Caco-2 (cell line): ENCODE measurements at regions not wholly inside any gene's neighbourhood (a gene's known extent, or its start where the extent isn't known, plus 50 kb on each side); places are given as distances from the start of the nearest gene placed in this dataset.
"Not testable (repeated sequence)": the region's sequence is repeated elsewhere in the genome, so short reads cannot be mapped to it uniquely, and the experiment has no call there.

Experiments used
- BruUV-seq: library from RNA; stranded (reverse); fragments of 400-500 nt; replicated peaks from 2 replicates; lab custom pipeline; 2021; lab: Mats Ljungman, UMichigan
- CTCF ChIA-PET: fragments of 300-600 bp; sonication (Branson Sonifier 250); formaldehyde crosslinking; loops from one replicate; lab custom pipeline; 2022; ENCODE audit warnings: antibody characterized with exemption; lab: Charles Lee
- POLR2A ChIA-PET: fragments of 300-600 bp; sonication (Branson Sonifier 250); formaldehyde crosslinking; loops from one replicate; lab custom pipeline; 2022; ENCODE audit warnings: antibody characterized with exemption; lab: Charles Lee
- DNase-seq, 2 experiments: peaks; one replicate each; pipeline versions ENCODE4 v3.0.0 to v3.0.0-alpha.2; 2020 to 2022
- H3K27me3 ChIP-seq: replicated peaks from 2 replicates; pipeline ENCODE4 v1.6.0; 2011; ENCODE audit warnings: low read length; ENCODE audit not compliant: control insufficient read depth, insufficient read depth
- H3K36me3 ChIP-seq: 2 replicates; pipeline ENCODE4 v1.5.1; 2011; ENCODE audit warnings: low read length; ENCODE audit not compliant: control insufficient read depth, insufficient read depth
- H3K4me1 ChIP-seq: fragments of 250-450 bp; sonication (Bioruptor Pico); 2 replicates; pipeline ENCODE4 v1.5.1; 2020; ENCODE audit warnings: mild to moderate bottlenecking
- H3K4me3 ChIP-seq: 2 replicates; pipeline ENCODE4 v1.5.1; 2011; ENCODE audit warnings: low read depth, mild to moderate bottlenecking, control low read depth, low read length
- H3K9me3 ChIP-seq: fragments of 250-450 bp; sonication (Bioruptor Pico); 2 replicates; pipeline ENCODE4 v1.5.1; 2020; ENCODE audit warnings: mild to moderate bottlenecking, moderate library complexity
- H3K27ac Mint-ChIP-seq: one replicate; pipeline ENCODE4 v1.8.0; 2022; ENCODE audit warnings: mixed read lengths; ENCODE audit not compliant: unreplicated experiment
- H3K27me3 Mint-ChIP-seq: one replicate; pipeline ENCODE4 v1.8.0; 2022; ENCODE audit warnings: mixed read lengths; ENCODE audit not compliant: insufficient read depth, unreplicated experiment
- H3K36me3 Mint-ChIP-seq: one replicate; pipeline ENCODE4 v1.8.0; 2022; ENCODE audit warnings: mild to moderate bottlenecking, mixed read lengths; ENCODE audit not compliant: insufficient read depth, unreplicated experiment
- H3K4me1 Mint-ChIP-seq: one replicate; pipeline ENCODE4 v1.8.0; 2022; ENCODE audit warnings: low read depth, mixed read lengths; ENCODE audit not compliant: unreplicated experiment
- H3K4me3 Mint-ChIP-seq: one replicate; pipeline ENCODE4 v1.8.0; 2022; ENCODE audit warnings: mild to moderate bottlenecking, moderate library complexity, mixed read lengths; ENCODE audit not compliant: unreplicated experiment
- H3K9me3 Mint-ChIP-seq: one replicate; pipeline ENCODE4 v1.8.0; 2022; ENCODE audit warnings: mixed read lengths; ENCODE audit not compliant: unreplicated experiment
- intact Hi-C: fragments of 100-400 bp; cut with micrococcal nuclease; formaldehyde crosslinking; loops from one replicate; pipeline ENCODE4 v1.10.0; 2022; ENCODE audit not compliant: unreplicated experiment
- TF ChIP-seq, protein P1 (sequence below), 2 experiments: fragments of 200-600 bp in 1 of 2; IDR thresholded peaks; 1 replicate in 1 of 2; 2 replicates in 1 of 2; pipeline versions ENCODE4 v1.5.1 to v1.8.0; 2011 to 2022; ENCODE audit warnings: antibody characterized with exemption in 1 of 2, control low read depth in 1 of 2, inconsistent platforms in 1 of 2, low read depth in 1 of 2, low read length in 1 of 2, mild to moderate bottlenecking in 1 of 2, moderate library complexity in 1 of 2; ENCODE audit not compliant: insufficient read depth in 1 of 2, severe bottlenecking in 1 of 2, unreplicated experiment in 1 of 2

DNA sequence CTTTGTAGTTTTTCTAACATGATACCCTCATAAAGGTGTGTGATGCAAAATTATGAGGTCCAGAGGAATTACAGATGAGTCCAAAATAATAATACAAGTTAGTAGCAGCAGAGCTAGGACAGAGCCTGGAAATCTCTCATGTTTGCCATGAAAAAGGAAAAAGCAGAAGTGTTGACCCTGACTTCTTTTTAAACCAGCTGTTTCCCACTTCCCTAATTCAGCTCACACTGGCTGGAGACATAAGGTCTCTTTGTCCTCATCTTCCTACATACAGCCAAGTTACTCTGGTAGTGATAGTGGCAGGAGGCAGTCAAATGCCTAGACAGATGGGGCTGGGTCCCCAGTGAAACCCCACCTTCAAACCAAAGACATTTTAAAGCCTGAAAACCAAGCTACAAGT lies 269.2 kb downstream of the C7orf25 start:
- Histone ChIP-seq H3K4me3 (no peak overlapping the region), H3K9me3 (no peaks in the 10 kb centered on the region), H3K36me3 (no peaks in the 10 kb centered on the region), H3K4me1 (no peaks in the 10 kb centered on the region), H3K27me3 (no peaks in the 10 kb centered on the region)
- intact Hi-C loops, result loop anchor here (10.0 kb wide), 1 partner anchor 698 kb away; no protein-coding TSS in a partner anchor
- POLR2A ChIA-PET, result no interaction called here
- CTCF ChIA-PET, result no interaction called here
- no peaks in the 10 kb centered on the region for H3K36me3 Mint-ChIP-seq
- no peaks in the 10 kb centered on the region for H3K27me3 Mint-ChIP-seq
- no peaks in the 10 kb centered on the region for H3K9me3 Mint-ChIP-seq
- TF ChIP-seq, protein P1, sequence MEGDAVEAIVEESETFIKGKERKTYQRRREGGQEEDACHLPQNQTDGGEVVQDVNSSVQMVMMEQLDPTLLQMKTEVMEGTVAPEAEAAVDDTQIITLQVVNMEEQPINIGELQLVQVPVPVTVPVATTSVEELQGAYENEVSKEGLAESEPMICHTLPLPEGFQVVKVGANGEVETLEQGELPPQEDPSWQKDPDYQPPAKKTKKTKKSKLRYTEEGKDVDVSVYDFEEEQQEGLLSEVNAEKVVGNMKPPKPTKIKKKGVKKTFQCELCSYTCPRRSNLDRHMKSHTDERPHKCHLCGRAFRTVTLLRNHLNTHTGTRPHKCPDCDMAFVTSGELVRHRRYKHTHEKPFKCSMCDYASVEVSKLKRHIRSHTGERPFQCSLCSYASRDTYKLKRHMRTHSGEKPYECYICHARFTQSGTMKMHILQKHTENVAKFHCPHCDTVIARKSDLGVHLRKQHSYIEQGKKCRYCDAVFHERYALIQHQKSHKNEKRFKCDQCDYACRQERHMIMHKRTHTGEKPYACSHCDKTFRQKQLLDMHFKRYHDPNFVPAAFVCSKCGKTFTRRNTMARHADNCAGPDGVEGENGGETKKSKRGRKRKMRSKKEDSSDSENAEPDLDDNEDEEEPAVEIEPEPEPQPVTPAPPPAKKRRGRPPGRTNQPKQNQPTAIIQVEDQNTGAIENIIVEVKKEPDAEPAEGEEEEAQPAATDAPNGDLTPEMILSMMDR (IDR thresholded peaks at IDR 0.05; ENCODE audit: insufficient read depth in 1 of 2, low read depth in 1 of 2, low read length in 1 of 2, severe bottlenecking in 1 of 2, unreplicated experiment in 1 of 2), result no peak
- no peaks in the 10 kb centered on the region for H3K4me1 Mint-ChIP-seq
- H3K27ac Mint-ChIP-seq, result no peak overlapping the region
- H3K4me3 Mint-ChIP-seq, result no peak overlapping the region
- BruUV-seq, result no TSS peak
- no peak for DNase-seq

DNA sequence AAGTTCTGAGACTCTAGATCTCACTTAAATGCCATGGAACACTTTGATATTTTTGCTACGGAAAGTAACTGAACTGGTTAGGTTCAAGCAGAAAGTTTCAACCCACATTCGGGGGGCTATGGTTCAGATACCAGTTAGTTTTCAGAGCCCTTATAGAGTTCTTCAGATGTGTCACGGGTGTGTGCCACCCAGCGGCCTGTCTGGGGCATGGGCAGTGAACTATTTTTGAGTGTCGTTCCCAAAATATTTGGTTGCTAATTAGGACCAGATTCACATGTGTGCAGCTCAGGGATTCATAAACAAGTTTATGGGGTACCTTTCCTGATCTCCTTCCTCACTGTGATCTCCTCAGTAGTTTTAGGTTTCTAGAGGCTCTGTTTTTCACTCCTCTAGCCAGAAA lies 271.9 kb downstream of the C7orf25 start:
- Histone ChIP-seq H3K27me3 (no peaks in the 10 kb centered on the region), H3K4me1 (no peaks in the 10 kb centered on the region), H3K36me3 (no peaks in the 10 kb centered on the region), H3K4me3 (no peak overlapping the region), H3K9me3 (no peaks in the 10 kb centered on the region)
- H3K9me3 Mint-ChIP-seq, result no peaks in the 10 kb centered on the region
- ChIA-PET CTCF (no interaction called here), POLR2A (no interaction called here)
- DNase-seq, result no peak
- no peaks in the 10 kb centered on the region for H3K4me1 Mint-ChIP-seq
- intact Hi-C loops, result loop anchor here (10.0 kb wide), 1 partner anchor 695 kb away; no protein-coding TSS in a partner anchor
- TF ChIP-seq, protein P1 (IDR thresholded peaks at IDR 0.05; ENCODE audit: insufficient read depth in 1 of 2, low read depth in 1 of 2, low read length in 1 of 2, severe bottlenecking in 1 of 2, unreplicated experiment in 1 of 2), result peak in 1 of 2 experiments; percentile 13
- H3K4me3 Mint-ChIP-seq, result no peak overlapping the region
- no peaks in the 10 kb centered on the region for H3K36me3 Mint-ChIP-seq
- no peak overlapping the region for H3K27ac Mint-ChIP-seq
- BruUV-seq, result no TSS peak
- no peaks in the 10 kb centered on the region for H3K27me3 Mint-ChIP-seq

- H3K27me3 Mint-ChIP-seq, H3K9me3 ChIP-seq, H3K27me3 ChIP-seq, POLR2A ChIA-PET, CTCF ChIA-PET, DNase-seq, H3K27ac Mint-ChIP-seq, H3K9me3 Mint-ChIP-seq, H3K36me3 Mint-ChIP-seq, H3K4me3 ChIP-seq, H3K36me3 ChIP-seq, H3K4me1 Mint-ChIP-seq, BruUV-seq, H3K4me3 Mint-ChIP-seq, intact Hi-C loops, H3K4me1 ChIP-seq: not testable (repeated sequence)
These were observed 275.5 kb downstream of the C7orf25 start for GRCh38 chr7:42636380-42636779.

DNA sequence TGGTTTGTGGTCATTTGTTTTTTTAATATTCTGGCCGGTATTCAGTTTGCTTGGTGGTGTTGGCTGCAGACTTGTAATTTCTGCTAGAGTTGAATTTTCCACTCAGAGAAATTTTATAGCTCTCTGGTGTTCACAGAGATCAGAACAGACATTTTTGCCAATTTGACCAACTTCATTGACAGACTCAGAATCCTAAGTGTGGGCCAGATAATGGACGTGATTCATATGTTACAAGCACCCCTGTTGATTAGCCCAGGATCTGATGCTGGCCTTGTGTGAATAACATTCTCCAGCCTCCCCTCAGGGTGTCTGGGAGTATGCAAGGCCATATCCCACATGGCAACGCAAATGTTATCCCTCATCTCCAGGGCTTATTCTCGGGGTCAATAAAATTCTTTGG lies 283.8 kb downstream of the C7orf25 start:
- CTCF ChIA-PET, result no interaction called here
- TF ChIP-seq, protein P1 (IDR thresholded peaks at IDR 0.05; ENCODE audit: insufficient read depth in 1 of 2, low read depth in 1 of 2, low read length in 1 of 2, severe bottlenecking in 1 of 2, unreplicated experiment in 1 of 2), result no peak
- no TSS peak for BruUV-seq
- no peaks in the 10 kb centered on the region for H3K9me3 ChIP-seq
- no peaks in the 10 kb centered on the region for H3K9me3 Mint-ChIP-seq
- H3K4me1 ChIP-seq, result no peaks in the 10 kb centered on the region
- POLR2A ChIA-PET, result no interaction called here
- no peak for DNase-seq
- intact Hi-C loops, result no loop called here
- H3K4me3 Mint-ChIP-seq, result no peak overlapping the region
- H3K4me1 Mint-ChIP-seq, result no peaks in the 10 kb centered on the region
- no peaks in the 10 kb centered on the region for H3K36me3 Mint-ChIP-seq
- H3K4me3 ChIP-seq, result no peak overlapping the region
- H3K27ac Mint-ChIP-seq, result no peak overlapping the region
- H3K27me3 Mint-ChIP-seq, result peaks cover 6% of the 10 kb centered on the region
- no peaks in the 10 kb centered on the region for H3K36me3 ChIP-seq
- no peaks in the 10 kb centered on the region for H3K27me3 ChIP-seq
